Cardiac fibroblast (primary cell): ENCODE measurements at regions not wholly inside any gene's neighbourhood (a gene's known extent, or its start where the extent isn't known, plus 50 kb on each side); places are given as distances from the start of the nearest gene placed in this dataset.

ENCODE experiments used
- DNase-seq, 2 donors: peaks; one replicate each; pipeline versions ENCODE4 v3.0.0 to v3.0.0-alpha.2; 2010; ENCODE audit warnings: low read depth in 2 of 2
- H3K4me3 ChIP-seq, 2 donors: replicated peaks in 1 of 2; 1 replicate in 1 of 2; 2 replicates in 1 of 2; pipeline ENCODE4 v1.5.1; 2011; ENCODE audit warnings: low read depth in 2 of 2, low read length in 2 of 2, mild to moderate bottlenecking in 2 of 2, moderate library complexity in 1 of 2
- CTCF ChIP-seq: IDR thresholded peaks from one replicate; pipeline ENCODE4 v1.5.1; 2011; ENCODE audit warnings: low read depth, mild to moderate bottlenecking, low read length, inconsistent platforms

GRCh38 chr14:100668352-100668751, 58.3 kb upstream of the DLK1 start:
- no peak overlapping the region for H3K4me3 ChIP-seq
- no peak for DNase-seq
- TF ChIP-seq CTCF: no peak

DNA sequence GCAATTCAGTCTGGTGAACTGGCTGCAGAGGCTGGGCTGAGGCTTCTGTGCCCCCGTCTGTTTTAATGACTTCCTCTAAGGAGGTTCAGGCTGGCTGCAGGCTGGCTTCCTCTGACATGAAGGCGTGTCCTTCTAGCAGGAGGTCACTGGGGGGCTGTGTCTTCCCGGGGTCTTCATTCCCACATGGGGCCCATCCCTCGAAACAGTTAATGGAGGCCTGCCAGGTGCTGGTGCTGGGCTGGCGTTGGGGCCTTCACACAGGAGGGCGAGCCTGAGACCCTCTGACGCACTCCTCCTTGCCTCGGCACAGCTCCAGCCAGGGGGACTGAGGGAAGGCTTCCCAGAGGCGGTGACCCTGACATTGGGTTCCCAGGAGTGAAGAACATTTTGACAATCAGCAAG, 57.7 kb upstream of the DLK1 start:
- TF ChIP-seq CTCF: no peak
- DNase-seq: no peak
- no peak overlapping the region for H3K4me3 ChIP-seq

GRCh38 chr14:100669468-100669867, 57.2 kb upstream of the DLK1 start:
- H3K4me3 ChIP-seq: no peak overlapping the region
- no peak for DNase-seq
- TF ChIP-seq CTCF: no peak

DNA sequence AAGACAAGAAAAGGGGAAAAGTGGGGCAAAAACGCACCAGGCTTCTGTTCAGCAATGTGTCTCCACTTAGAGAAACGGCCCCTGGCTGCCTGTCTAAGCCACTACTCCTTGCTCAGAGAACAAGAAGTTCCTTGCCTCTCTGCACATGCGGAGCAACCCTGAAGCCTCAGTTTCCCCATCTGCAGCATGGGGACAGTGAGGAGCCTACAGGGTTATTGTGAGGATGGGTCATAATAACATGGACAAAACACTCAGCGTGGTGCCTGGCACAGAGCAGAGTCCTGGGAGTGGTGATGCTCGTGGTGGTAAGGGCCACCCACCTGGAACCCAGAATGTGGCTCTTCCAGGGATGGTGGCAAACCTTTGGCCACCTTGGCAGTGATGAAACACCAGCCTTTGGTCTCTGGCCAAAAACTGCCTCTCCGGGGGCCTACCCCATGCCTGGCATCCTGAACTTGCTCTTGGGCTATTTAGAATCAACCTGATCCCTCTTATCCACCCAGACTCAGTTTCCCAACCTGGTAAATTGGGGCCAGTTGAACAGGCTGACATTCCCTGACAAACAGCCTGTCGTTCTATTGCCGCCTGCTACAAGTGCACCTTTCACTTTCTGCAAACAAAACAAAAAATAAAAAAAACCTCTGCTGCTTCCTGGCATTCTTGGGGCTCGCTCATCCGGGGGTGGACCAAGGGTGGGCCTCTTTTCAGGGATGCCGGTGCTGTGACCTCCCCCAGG, 56.5 kb upstream of the DLK1 start:
- no peak overlapping the region for H3K4me3 ChIP-seq
- DNase-seq: no peak
- no peak for TF ChIP-seq CTCF

DNA sequence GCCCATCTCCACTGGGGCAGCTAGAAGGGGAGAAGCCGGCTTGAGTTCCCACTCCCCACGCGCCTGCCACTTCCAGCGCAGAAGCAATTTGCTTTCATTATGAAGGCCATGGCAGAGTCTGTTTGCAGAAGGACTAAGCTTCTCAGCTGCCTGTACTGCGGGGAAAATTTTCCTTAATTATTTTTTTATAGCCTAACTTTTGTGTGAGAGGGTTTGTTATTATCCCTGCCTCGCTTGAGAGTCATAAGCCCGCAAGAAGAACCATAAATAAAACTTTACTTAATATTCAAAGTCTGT, 56.0 kb upstream of the DLK1 start:
- no peak for DNase-seq
- no peak for TF ChIP-seq CTCF
- H3K4me3 ChIP-seq: no peak overlapping the region

GRCh38 chr14:100671386-100671901, 55.2 kb upstream of the DLK1 start:
- no peak for DNase-seq
- H3K4me3 ChIP-seq: no peak overlapping the region
- no peak for TF ChIP-seq CTCF

DNA sequence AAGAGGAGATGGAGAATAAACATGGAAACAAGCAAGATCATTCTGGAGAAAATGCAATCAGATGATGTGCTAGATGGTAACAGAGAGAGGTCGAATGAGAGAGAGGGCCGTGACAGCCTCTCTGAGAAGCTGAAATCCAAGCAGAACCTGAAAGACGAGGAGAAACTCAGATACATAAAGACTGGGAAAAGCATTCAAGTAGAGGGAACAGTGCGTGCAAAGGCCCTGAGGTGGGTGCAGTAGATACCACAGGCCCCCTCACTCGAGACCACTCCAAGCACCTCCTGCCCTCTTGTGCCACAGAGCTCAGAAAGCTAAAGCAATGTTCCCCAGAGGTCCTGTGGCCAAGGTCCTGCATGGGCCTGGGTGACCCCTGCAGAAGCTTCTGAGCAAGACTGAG, 54.8 kb upstream of the DLK1 start:
- H3K4me3 ChIP-seq: no peak overlapping the region
- DNase-seq: no peak
- TF ChIP-seq CTCF: no peak
